Activated CD4-positive, alpha-beta T cell treated with anti-CD3 and anti-CD28 coated beads, Interleukin-2, amount 50 U/mL, for 48 hours (primary cell): ENCODE measurements at regions not wholly inside any gene's neighbourhood (a gene's known extent, or its start where the extent isn't known, plus 50 kb on each side); places are given as distances from the start of the nearest gene placed in this dataset.
"Not testable (repeated sequence)": the region's sequence is repeated elsewhere in the genome, so short reads cannot be mapped to it uniquely, and the experiment has no call there.

Experiments
- DNase-seq, 2 experiments: peaks; one replicate each; pipeline ENCODE4 v3.0.0-alpha.2; 2020

GRCh38 chr10:108039821-108040584, 875.5 kb upstream of the SORCS1 start:
- no peak for DNase-seq

- no peak for DNase-seq
Measured at GRCh38 chr10:108037061-108037460, 872.6 kb upstream of the SORCS1 start.

GRCh38 chr10:108036265-108036664, 871.8 kb upstream of the SORCS1 start:
- no peak for DNase-seq

GRCh38 chr10:108034829-108035228, 870.3 kb upstream of the SORCS1 start:
- no peak for DNase-seq

GRCh38 chr10:108033518-108033917, 869.0 kb upstream of the SORCS1 start:
- not testable (repeated sequence) for DNase-seq

GRCh38 chr10:108031505-108031904, 867.0 kb upstream of the SORCS1 start:
- DNase-seq = no peak

- DNase-seq = no peak
Measured at GRCh38 chr10:108014902-108015177, 850.3 kb upstream of the SORCS1 start.

GRCh38 chr10:108014145-108014901, 849.8 kb upstream of the SORCS1 start:
- DNase-seq = no peak

GRCh38 chr10:108005627-108006026, 841.1 kb upstream of the SORCS1 start:
- no peak for DNase-seq

- no peak for DNase-seq
Measured at GRCh38 chr10:108003576-108003975, 839.1 kb upstream of the SORCS1 start.

- no peak for DNase-seq
Measured at GRCh38 chr10:108003061-108003460, 838.6 kb upstream of the SORCS1 start.

- no peak for DNase-seq
Measured at GRCh38 chr10:108000365-108000764, 835.9 kb upstream of the SORCS1 start.

GRCh38 chr10:107994621-107995270, 830.2 kb upstream of the SORCS1 start:
- no peak for DNase-seq

- no peak for DNase-seq
Measured at GRCh38 chr10:107986571-107986970, 822.1 kb upstream of the SORCS1 start.

GRCh38 chr10:107984581-107984980, 820.1 kb upstream of the SORCS1 start:
- no peak for DNase-seq

- no peak for DNase-seq
Measured at GRCh38 chr10:107984149-107984548, 819.6 kb upstream of the SORCS1 start.

- DNase-seq = no peak
Measured at GRCh38 chr10:107978455-107978854, 813.9 kb upstream of the SORCS1 start.

- DNase-seq = no peak
Measured at GRCh38 chr10:107971973-107972372, 807.5 kb upstream of the SORCS1 start.

GRCh38 chr10:107971411-107971810, 806.9 kb upstream of the SORCS1 start:
- no peak for DNase-seq

GRCh38 chr10:107970512-107970911, 806.0 kb upstream of the SORCS1 start:
- no peak for DNase-seq

GRCh38 chr10:107969936-107970335, 805.4 kb upstream of the SORCS1 start:
- no peak for DNase-seq

- no peak for DNase-seq
Measured at GRCh38 chr10:107966826-107967225, 802.3 kb upstream of the SORCS1 start.

GRCh38 chr10:107952649-107953556, 788.4 kb upstream of the SORCS1 start:
- no peak for DNase-seq
